GM19239 (cell line): ENCODE measurements at regions not wholly inside any gene's neighbourhood (a gene's known extent, or its start where the extent isn't known, plus 50 kb on each side); places are given as distances from the start of the nearest gene placed in this dataset.
"Not testable (repeated sequence)": the region's sequence is repeated elsewhere in the genome, so short reads cannot be mapped to it uniquely, and the experiment has no call there.

Experiments
- DNase-seq: peaks from one replicate; pipeline ENCODE4 v3.0.0; 2011; ENCODE audit warnings: low spot score; ENCODE audit not compliant: insufficient read length
- FAIRE-seq: peaks from 2 replicates; lab custom pipeline; 2011; peaks lifted over from hg19 to GRCh38; lab: Jason Lieb, UNC

DNA sequence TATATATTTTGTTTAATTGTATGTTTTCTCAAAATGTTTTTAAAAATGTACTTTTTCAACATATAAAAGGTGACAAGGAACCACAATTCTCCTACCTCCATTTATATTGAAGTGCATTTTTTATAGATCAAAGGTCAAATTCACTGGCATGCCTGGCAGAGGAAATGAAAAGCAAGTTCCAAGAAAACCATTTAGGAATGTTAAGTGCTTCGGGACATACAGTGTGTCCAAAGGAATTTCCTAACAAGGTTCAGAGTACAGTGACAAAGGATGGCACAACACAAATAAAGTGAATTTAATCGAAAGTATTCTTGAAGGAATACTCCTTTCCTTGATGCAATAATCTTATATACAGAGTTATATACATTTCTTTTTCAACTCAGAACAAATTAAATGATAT lies 242.3 kb downstream of the CCER1 start:
- DNase-seq (no peak), FAIRE-seq (no peak)

DNA sequence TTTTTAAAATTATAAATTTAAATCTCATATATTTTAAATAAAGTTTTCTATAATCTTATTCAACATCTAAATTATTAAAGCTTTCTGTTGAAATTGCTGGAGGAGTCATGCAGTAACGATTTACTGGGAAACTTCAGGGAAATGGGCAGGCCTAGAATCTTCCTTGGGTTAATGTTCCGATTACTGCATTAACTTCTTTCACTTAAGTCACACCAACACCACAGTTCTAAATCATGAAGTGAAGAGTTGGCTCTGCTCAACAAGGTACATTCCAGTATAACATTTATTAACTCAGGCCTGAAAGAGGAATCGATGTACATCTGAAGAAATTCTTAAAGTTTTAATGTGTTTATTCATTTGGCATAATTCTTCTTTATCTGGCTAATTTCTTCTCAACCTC lies 244.3 kb downstream of the CCER1 start:
- DNase-seq, result no peak
- no peak for FAIRE-seq

GRCh38 chr12:90706036-90706435 lies 248.9 kb downstream of the CCER1 start:
- FAIRE-seq (no peak), DNase-seq (no peak)

DNA sequence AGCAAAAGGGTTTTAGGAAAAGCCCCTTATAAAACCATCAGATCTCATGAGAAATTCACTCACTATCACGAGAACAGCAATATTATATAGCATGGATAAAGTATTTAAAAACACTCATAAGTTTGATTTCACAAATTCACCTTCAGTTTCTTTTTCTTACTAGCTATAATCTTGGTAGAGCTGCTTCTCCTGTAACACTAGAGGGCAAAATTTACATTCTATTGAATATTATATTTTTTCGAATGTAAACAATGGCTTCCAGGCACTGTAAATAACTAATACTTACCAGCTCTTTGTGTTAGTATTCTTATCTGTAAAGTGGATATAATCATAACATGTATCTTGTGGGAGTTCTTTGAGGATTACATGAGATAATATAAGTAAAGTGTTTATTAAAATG lies 259.6 kb downstream of the CCER1 start:
- DNase-seq, result no peak
- no peak for FAIRE-seq

- DNase-seq (no peak), FAIRE-seq (no peak)
Observed at GRCh38 chr12:90690120-90690519, 264.9 kb downstream of the CCER1 start.

DNA sequence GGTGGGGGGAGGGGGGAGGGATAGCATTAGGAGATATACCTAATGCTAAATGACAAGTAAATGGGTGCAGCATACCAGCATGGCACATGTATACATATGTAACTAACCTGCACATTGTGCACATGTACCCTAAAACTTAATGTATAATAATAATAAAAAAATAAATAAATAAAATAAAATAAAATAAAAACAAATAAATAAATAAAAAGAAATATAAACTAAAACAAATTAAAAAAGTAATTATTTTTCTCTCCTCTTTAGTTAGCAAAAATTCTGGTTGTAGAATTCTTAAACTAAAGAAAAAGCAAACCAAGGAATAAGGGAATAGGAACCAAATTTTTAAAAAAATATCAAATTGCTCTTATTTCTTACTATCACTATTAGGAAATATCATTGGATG lies 267.3 kb downstream of the CCER1 start:
- FAIRE-seq, DNase-seq: not testable (repeated sequence)

DNA sequence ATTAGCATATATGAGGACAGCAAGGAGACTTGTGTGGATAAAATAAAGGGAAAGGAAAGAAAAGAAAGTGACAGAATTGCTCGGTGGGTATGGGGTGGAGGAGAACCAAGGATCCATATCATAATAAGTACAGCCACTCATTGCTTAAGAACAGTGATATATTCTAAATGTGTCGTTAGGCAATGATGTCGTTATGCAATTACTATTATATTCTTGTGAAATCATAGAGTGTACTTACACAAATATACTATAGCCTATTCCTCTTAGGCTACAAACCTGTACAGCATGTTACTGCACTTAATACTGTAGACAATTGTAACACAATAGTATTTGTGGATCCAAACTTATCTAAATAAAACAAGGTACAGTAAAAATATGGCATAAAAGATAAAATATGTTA lies 271.1 kb downstream of the CCER1 start:
- DNase-seq (no peak), FAIRE-seq (no peak)

DNA sequence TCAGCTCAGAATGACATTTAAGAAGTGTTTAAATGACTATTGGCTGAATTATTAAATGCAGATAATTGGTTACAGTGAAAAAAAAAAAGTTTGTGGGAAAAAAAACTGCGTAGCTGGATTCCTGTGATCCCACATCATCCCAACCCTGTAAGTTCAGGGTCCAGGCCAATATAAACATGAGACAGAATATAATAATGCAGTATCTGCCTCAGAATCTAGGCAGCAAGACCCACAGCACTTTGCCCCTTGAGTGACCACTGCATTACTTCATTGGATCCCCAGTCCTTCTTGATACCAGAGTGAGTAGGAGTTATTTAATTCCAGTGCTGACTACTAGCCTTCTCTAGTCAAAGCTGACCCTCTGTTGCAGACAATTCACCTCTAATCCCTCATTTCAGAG lies 272.6 kb downstream of the CCER1 start:
- no peak for DNase-seq
- no peak for FAIRE-seq

DNA sequence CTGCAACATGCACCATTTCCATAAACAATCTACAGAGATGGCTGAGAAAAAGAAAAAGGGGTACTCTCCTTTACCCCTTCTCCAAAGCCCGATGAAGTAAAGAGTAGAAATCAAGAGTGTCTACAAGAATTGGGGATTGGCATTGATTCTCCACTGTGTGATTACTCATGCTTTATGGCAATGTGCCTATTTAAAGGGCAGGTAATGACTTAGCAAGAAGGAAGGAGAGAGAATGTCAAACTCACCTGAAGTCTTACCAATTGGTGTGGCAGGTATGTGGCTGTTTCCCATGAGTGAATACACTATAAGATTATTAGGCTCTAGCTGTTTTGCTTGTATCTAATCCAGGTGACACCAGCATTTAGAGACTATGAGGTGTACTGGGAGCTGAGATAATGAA lies 275.3 kb downstream of the CCER1 start:
- no peak for FAIRE-seq

GRCh38 chr12:90677552-90677951 lies 277.4 kb downstream of the CCER1 start:
- FAIRE-seq (no peak), DNase-seq (no peak)

More for the DNA sequence above, 275.3 kb downstream of the CCER1 start:
- no peak for DNase-seq

- no peak for DNase-seq
- FAIRE-seq, result no peak
Observed at GRCh38 chr12:90677055-90677454, 277.9 kb downstream of the CCER1 start.

- no peak for DNase-seq
- FAIRE-seq, result no peak
Observed at GRCh38 chr12:90675106-90675505, 279.9 kb downstream of the CCER1 start.

DNA sequence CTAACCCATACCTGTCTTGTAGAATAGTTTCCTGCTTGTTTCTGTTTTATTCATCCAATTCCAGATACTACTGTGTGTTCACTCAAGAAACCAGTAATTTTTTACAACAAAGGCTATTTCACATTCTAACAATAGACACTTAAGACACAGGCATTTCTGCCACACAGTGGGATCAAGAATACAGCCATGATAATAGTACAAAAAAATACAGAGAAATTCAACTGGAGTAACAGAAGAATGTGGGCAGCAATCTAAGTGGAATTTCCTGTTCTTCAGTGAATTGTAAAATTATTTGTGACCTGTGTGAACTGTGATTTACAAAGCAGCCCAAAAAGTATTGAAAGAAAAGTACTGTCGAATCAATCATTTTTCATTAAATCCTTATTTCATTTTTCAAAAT lies 282.9 kb downstream of the CCER1 start:
- DNase-seq (no peak), FAIRE-seq (no peak)

DNA sequence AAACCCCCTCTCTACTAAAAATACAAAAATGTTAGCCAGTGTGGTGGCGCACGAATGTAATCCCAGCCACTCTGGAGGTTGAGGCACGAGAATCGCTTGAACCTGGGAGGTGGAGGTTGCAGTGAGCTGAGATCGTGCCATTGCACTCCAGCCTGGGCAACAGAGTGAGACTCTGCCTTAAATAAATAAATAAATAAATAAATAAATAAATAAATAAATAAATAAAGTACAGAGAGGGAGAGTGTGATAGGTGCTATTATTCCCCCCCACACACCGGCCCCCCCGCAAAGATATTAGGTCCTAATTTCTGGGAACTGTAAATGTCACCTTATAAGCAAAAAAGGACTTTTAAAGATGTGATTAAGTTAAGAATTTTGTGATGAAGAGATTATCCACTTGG lies 291.0 kb downstream of the CCER1 start:
- DNase-seq, FAIRE-seq: not testable (repeated sequence)

GRCh38 chr12:90659060-90659459 lies 295.9 kb downstream of the CCER1 start:
- FAIRE-seq, result no peak
- DNase-seq, result no peak

GRCh38 chr12:90653040-90653439 lies 301.9 kb downstream of the CCER1 start:
- no peak for DNase-seq
- FAIRE-seq, result no peak

DNA sequence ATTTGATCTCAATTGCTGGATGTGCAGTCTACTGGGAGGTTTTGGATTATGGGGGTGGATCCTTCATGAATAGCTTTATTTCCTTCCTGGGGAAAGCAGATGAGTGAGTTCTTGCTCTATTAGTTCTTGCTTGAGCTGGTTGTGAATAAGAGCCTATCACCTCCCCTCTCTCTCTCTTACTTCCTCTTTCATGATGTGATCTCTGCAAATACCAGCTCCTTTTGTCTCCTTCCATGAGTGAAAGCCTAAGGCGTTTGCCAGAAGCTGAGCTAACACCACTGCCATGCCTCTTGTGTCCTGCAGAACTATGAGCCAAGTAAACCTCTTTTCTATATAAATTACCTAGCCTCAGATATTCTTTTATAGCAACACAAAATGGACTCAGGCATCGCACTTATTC lies 302.7 kb downstream of the CCER1 start:
- DNase-seq, result no peak
- no peak for FAIRE-seq

DNA sequence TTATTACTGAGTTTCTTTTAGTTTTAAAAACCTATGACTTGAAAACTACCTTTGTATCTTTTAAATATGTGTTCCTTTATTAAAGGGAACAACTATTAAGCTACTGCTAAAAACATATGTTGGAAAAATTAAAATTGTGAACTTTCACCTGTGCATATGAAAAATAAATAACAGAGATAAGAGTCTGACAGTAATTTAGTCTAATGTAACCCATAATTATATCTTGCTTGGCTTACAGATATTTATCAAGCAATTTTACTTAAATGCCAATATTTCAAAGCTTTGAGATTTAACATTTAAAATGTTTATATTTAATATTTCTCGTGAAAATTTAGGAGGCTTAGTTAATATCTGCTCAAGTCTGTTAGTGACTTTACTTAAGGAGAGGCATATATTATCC lies 309.8 kb downstream of the CCER1 start:
- FAIRE-seq, result no peak

GRCh38 chr12:90631591-90632212 lies 323.3 kb downstream of the CCER1 start:
- no peak for FAIRE-seq
- DNase-seq, result no peak

More for the DNA sequence above, 309.8 kb downstream of the CCER1 start:
- no peak for DNase-seq

DNA sequence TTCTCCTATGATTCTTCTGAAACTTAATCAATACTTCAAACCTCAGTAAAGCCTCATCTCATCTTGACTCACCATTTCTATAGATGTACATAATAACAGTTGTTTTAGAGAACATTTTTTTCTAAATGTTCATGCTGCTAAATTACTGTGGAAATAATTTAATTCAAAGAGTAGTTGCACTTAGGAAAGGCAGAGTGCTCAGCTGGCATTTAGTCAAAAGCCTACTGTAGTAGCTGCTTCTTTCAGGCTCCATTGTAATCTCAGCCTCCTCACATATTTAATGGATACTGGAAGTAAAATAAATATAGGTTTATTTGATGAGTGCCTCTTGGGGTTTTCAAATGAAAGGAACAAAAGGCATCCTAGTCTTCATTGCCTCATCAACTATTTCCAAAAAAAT lies 325.0 kb downstream of the CCER1 start:
- DNase-seq (no peak), FAIRE-seq (no peak)

DNA sequence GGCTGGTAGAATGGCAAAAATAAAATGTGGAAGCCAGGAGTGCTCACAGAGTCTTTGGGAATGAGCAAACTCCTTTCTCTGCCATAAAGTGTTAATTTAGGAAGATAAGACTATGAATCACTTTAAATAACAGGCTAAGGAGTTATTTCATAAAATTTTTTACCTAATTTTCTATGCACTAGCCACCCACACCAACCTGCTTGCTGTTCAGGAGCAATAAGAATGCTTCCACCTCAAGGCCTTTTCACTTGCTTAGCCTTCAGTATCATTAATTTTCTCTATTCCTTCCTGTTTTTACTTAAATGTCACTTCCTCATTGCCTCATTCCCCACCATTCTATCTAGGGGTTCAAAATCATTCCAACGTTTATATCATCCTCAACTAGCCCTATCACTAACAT lies 326.8 kb downstream of the CCER1 start:
- no peak for FAIRE-seq
- DNase-seq, result no peak

DNA sequence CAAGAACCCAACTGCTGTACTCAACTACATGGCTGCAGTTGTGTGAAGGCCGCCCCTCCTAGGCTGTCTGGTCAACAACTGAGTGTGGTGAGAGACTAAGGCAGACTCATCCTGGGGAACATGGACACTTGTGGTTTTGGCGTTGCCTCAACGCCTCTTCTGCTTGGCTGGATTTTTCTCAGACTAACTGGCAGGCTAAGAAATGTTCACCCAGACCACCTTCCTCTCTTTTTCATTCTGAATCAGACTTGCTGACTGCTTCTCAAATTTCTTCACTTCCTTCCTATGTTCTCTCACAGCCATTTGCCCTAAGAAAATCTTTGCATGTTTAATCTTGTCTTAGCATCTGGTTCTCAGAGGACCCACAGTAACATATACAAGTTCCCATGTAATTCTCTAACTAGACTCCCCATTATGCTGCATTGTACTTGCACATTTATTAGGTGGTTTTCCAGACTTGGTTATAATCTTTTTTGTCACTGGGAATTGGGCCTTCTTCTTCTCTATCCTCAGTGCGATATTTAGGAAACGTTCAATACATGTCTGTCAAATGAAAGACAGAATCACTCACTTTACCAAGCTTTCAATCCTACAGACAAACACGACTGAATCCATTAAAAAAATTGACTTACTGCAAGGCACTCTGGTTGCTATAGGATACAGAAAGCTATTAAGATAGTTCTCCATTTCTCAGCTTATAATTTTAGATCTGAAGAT lies 327.6 kb downstream of the CCER1 start:
- no peak for FAIRE-seq
- no peak for DNase-seq
